HG03558 (cell line): ENCODE measurements at regions not wholly inside any gene's neighbourhood (a gene's known extent, or its start where the extent isn't known, plus 50 kb on each side); places are given as distances from the start of the nearest gene placed in this dataset.

ENCODE experiments used
- ATAC-seq: cut with Tn5 transposase; IDR thresholded peaks from one replicate; pipeline ENCODE4 v1.9.1; 2021; ENCODE audit warnings: moderate number of reproducible peaks; ENCODE audit not compliant: unreplicated experiment; ENCODE audit errors: extremely low read depth

- ATAC-seq: no peak
Measured at GRCh38 chr11:112790286-112790685, 170.9 kb upstream of the NCAM1 start.

GRCh38 chr11:112792070-112792469 is 169.2 kb upstream of the NCAM1 start:
- no peak for ATAC-seq

- no peak for ATAC-seq
Measured at GRCh38 chr11:112793416-112793815, 167.8 kb upstream of the NCAM1 start.

GRCh38 chr11:112794331-112794846 is 166.8 kb upstream of the NCAM1 start:
- ATAC-seq: no peak

GRCh38 chr11:112795142-112795815 is 165.9 kb upstream of the NCAM1 start:
- no peak for ATAC-seq

- ATAC-seq: no peak
Measured at GRCh38 chr11:112795911-112796649, 165.1 kb upstream of the NCAM1 start.

GRCh38 chr11:112797092-112797491 is 164.1 kb upstream of the NCAM1 start:
- ATAC-seq: no peak

GRCh38 chr11:112797648-112798293 is 163.4 kb upstream of the NCAM1 start:
- no peak for ATAC-seq

- no peak for ATAC-seq
Measured at GRCh38 chr11:112801025-112801816, 160.0 kb upstream of the NCAM1 start.

GRCh38 chr11:112801817-112802088 is 159.5 kb upstream of the NCAM1 start:
- no peak for ATAC-seq

GRCh38 chr11:112805658-112806057 is 155.6 kb upstream of the NCAM1 start:
- no peak for ATAC-seq

- no peak for ATAC-seq
Measured at GRCh38 chr11:112806256-112806655, 155.0 kb upstream of the NCAM1 start.

- ATAC-seq: no peak
Measured at GRCh38 chr11:112806876-112807275, 154.3 kb upstream of the NCAM1 start.

- no peak for ATAC-seq
Measured at GRCh38 chr11:112809429-112809828, 151.8 kb upstream of the NCAM1 start.

GRCh38 chr11:112810951-112811350 is 150.3 kb upstream of the NCAM1 start:
- ATAC-seq: no peak

- no peak for ATAC-seq
Measured at GRCh38 chr11:112811783-112812182, 149.4 kb upstream of the NCAM1 start.

- no peak for ATAC-seq
Measured at GRCh38 chr11:112812729-112813128, 148.5 kb upstream of the NCAM1 start.

GRCh38 chr11:112814168-112814567 is 147.1 kb upstream of the NCAM1 start:
- ATAC-seq: no peak

- ATAC-seq: no peak
Measured at GRCh38 chr11:112817376-112817775, 143.8 kb upstream of the NCAM1 start.

GRCh38 chr11:112822478-112823274 is 138.5 kb upstream of the NCAM1 start:
- no peak for ATAC-seq
